Lower lobe of right lung (tissue), 2 donors: ENCODE measurements at regions not wholly inside any gene's neighbourhood (a gene's known extent, or its start where the extent isn't known, plus 50 kb on each side); places are given as distances from the start of the nearest gene placed in this dataset.
A peak's percentile ranks its signal among the peaks of the same experiment; 100 is the strongest.

Experiments
- ATAC-seq, 2 donors: fragments of 200-7000 bp; cut with Tn5 transposase; one replicate each; pipeline ENCODE4 v1.9.1; 2020 to 2022; ENCODE audit warnings: mild to moderate bottlenecking in 2 of 2, moderate library complexity in 2 of 2
- DNase-seq: peaks from one replicate; pipeline ENCODE4 v3.0.0-alpha.2; 2020
- H3K27ac ChIP-seq: fragments of 200-600 bp; one replicate; pipeline ENCODE4 v1.8.0; 2022
- H3K27me3 ChIP-seq: fragments of 200-600 bp; one replicate; pipeline ENCODE4 v1.8.0; 2022; ENCODE audit warnings: low read depth
- H3K36me3 ChIP-seq: fragments of 200-600 bp; one replicate; pipeline ENCODE4 v1.8.0; 2022; ENCODE audit warnings: mild to moderate bottlenecking
- H3K4me1 ChIP-seq: fragments of 200-600 bp; one replicate; pipeline ENCODE4 v1.8.0; 2022
- H3K4me3 ChIP-seq: fragments of 200-600 bp; one replicate; pipeline ENCODE4 v1.8.0; 2022; ENCODE audit warnings: mild to moderate bottlenecking
- H3K9me3 ChIP-seq: fragments of 200-600 bp; one replicate; pipeline ENCODE4 v1.8.0; 2022
- CTCF ChIP-seq: fragments of 200-600 bp; IDR thresholded peaks from one replicate; pipeline ENCODE4 v1.8.0; 2022; ENCODE audit warnings: antibody characterized with exemption, mild to moderate bottlenecking
- intact Hi-C: fragments of 100-400 bp; cut with DNase I; formaldehyde crosslinking; loops from one replicate; pipeline ENCODE4 v1.11.0; 2022
- donor health status: DM: no; HTN: yes; CAD: no; lungs with severe emphysema.

- Histone ChIP-seq H3K4me3 (no peak overlapping the region), H3K36me3 (no peaks in the 10 kb centered on the region), H3K4me1 (no peaks in the 10 kb centered on the region), H3K9me3 (no peaks in the 10 kb centered on the region), H3K27ac (no peak overlapping the region), H3K27me3 (no peaks in the 10 kb centered on the region)
- DNase-seq (no peak), ATAC-seq (no peak)
- intact Hi-C loops: no loop called here
- no peak for TF ChIP-seq CTCF
Measured at GRCh38 chr4:125105561-125105960, 209.2 kb upstream of the FAT4 start.

- Histone ChIP-seq H3K36me3 (no peaks in the 10 kb centered on the region), H3K9me3 (no peaks in the 10 kb centered on the region), H3K27ac (no peak overlapping the region), H3K4me3 (no peak overlapping the region), H3K27me3 (no peaks in the 10 kb centered on the region), H3K4me1 (no peaks in the 10 kb centered on the region)
- no peak for TF ChIP-seq CTCF
- intact Hi-C loops: no loop called here
- ATAC-seq (no peak), DNase-seq (no peak)
Measured at GRCh38 chr4:125104616-125105015, 210.1 kb upstream of the FAT4 start.

GRCh38 chr4:125101719-125102118 is 213.0 kb upstream of the FAT4 start:
- Histone ChIP-seq H3K9me3 (no peaks in the 10 kb centered on the region), H3K36me3 (no peaks in the 10 kb centered on the region), H3K27me3 (no peaks in the 10 kb centered on the region), H3K4me3 (no peak overlapping the region), H3K27ac (no peak overlapping the region), H3K4me1 (no peaks in the 10 kb centered on the region)
- DNase-seq: no peak
- no peak for TF ChIP-seq CTCF
- intact Hi-C loops: no loop called here
- ATAC-seq: no peak

GRCh38 chr4:125097729-125098128 is 217.0 kb upstream of the FAT4 start:
- intact Hi-C loops: no loop called here
- TF ChIP-seq CTCF: no peak
- no peak overlapping the region for H3K27ac ChIP-seq

GRCh38 chr4:125096662-125097061 is 218.1 kb upstream of the FAT4 start:
- intact Hi-C loops: no loop called here
- DNase-seq (no peak), ATAC-seq (peak in 1 of 2 donors; percentile 45)
- H3K27ac ChIP-seq: no peak overlapping the region
- no peaks in the 10 kb centered on the region for H3K4me1 ChIP-seq
- H3K27me3 ChIP-seq: no peaks in the 10 kb centered on the region
- H3K4me3 ChIP-seq: no peak overlapping the region
- H3K36me3 ChIP-seq: no peaks in the 10 kb centered on the region
- H3K9me3 ChIP-seq: no peaks in the 10 kb centered on the region
- TF ChIP-seq CTCF: no peak

More at GRCh38 chr4:125097729-125098128, 217.0 kb upstream of the FAT4 start:
- no peaks in the 10 kb centered on the region for H3K4me1 ChIP-seq
- H3K36me3 ChIP-seq: no peaks in the 10 kb centered on the region
- H3K27me3 ChIP-seq: no peaks in the 10 kb centered on the region
- no peak overlapping the region for H3K4me3 ChIP-seq
- ATAC-seq (no peak), DNase-seq (no peak)
- H3K9me3 ChIP-seq: no peaks in the 10 kb centered on the region

GRCh38 chr4:125091541-125091940 is 223.2 kb upstream of the FAT4 start:
- intact Hi-C loops: no loop called here
- no peaks in the 10 kb centered on the region for H3K36me3 ChIP-seq
- no peak overlapping the region for H3K27ac ChIP-seq
- H3K4me3 ChIP-seq: no peak overlapping the region
- no peaks in the 10 kb centered on the region for H3K27me3 ChIP-seq
- TF ChIP-seq CTCF: no peak
- no peak for ATAC-seq
- no peak for DNase-seq
- H3K4me1 ChIP-seq: no peaks in the 10 kb centered on the region
- no peaks in the 10 kb centered on the region for H3K9me3 ChIP-seq
